ENCODE measurements at regions not wholly inside any gene's neighbourhood (a gene's known extent, or its start where the extent isn't known, plus 50 kb on each side); places are given as distances from the start of the nearest gene placed in this dataset.

DNA sequence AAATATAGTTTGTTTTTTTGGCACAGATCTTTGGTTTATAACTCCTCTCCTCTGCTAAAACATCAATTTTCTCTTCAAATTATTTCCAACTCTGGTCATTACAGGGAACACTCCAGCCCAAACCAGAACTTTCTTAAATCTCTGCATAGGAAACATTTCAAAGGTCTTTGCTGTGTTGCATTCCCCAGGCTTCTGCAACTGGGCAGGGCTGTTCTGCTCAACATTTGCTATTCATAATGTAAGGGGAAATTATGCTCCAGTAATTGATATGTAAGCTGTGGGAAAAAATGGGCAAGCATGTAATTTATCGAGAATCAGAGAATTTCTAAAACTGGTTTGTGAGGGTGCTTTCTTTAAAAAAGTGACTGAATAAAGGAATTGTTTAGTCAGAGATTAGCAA, 410.4 kb downstream of the TUSC7 start (continued):
- TF ChIP-seq MAZ (CRISPR knock-in tag; conservative IDR thresholded peaks at IDR 0.05 in 1 of 2, IDR thresholded peaks at IDR 0.05 in 1 of 2) (no peak), ERF (CRISPR knock-in tag; IDR thresholded peaks at IDR 0.05) (no peak)

GRCh38 chr3:117122609-117123008, 413.0 kb downstream of the TUSC7 start:
- TF ChIP-seq ZNF696 (CRISPR knock-in tag; conservative IDR thresholded peaks at IDR 0.05), result no peak
- peak; percentile 21; the same call in 1 of the 2 replicates for TF ChIP-seq ZNF316 (IDR thresholded peaks at IDR 0.05)
- POLR2A ChIA-PET, result no interaction called here
- no peaks in the 10 kb centered on the region for H3K4me1 ChIP-seq (replicated peaks in 1 of 2; ENCODE audit: control insufficient read depth in 2 of 2, insufficient read depth in 2 of 2, low read length in 2 of 2)
- no peaks in the 10 kb centered on the region for H3K79me2 ChIP-seq (ENCODE audit: control insufficient read depth, insufficient read depth, low read length)
- no peak for FAIRE-seq
- no peaks in the 10 kb centered on the region for H3K9me1 ChIP-seq (ENCODE audit: control insufficient read depth, insufficient read depth, low read length)
- no peak overlapping the region for H3K9ac ChIP-seq (ENCODE audit: insufficient read depth in 1 of 2, low read depth in 2 of 2, low read length in 2 of 2)
- no peak for ATAC-seq
- H2AFZ ChIP-seq (ENCODE audit: low read depth, low read length), result no peak overlapping the region
- in situ Hi-C loops (cut with MboI), result no loop called here
- no peak overlapping the region for H3K4me2 ChIP-seq (ENCODE audit: insufficient read depth, low read length)
- CTCF ChIA-PET (ENCODE audit: low intra/inter-chr PET ratio), result no interaction called here
- no peak for DNase-seq (ENCODE audit: extremely low read depth in 1 of 4, low spot score in 3 of 4)
- 0% methylated on average over 1 of the region's 1 CpG for WGBS (ENCODE audit: insufficient coverage, low coverage, missing lambda C conversion rate)
- no peaks in the 10 kb centered on the region for H3K27me3 ChIP-seq (ENCODE audit: control insufficient read depth in 2 of 2, insufficient read depth in 2 of 2, low read length in 2 of 2)
- intact Hi-C loops (cut with micrococcal nuclease), result no loop called here
- no peaks in the 10 kb centered on the region for H4K20me1 ChIP-seq (replicated peaks; ENCODE audit: control insufficient read depth, insufficient read depth, low read length)
- no peak overlapping the region for H3K4me3 ChIP-seq
- H3K27ac ChIP-seq (ENCODE audit: extremely low read depth, low read depth, low read length), result no peak overlapping the region
- no TSS peak for BruUV-seq (replicated peaks)
- H3K9me3 ChIP-seq (replicated peaks; ENCODE audit: control insufficient read depth, insufficient read depth, low read depth, low read length), result no peaks in the 10 kb centered on the region
- no peaks in the 10 kb centered on the region for H3K36me3 ChIP-seq (ENCODE audit: control insufficient read depth, insufficient read depth, low read length)

DNA sequence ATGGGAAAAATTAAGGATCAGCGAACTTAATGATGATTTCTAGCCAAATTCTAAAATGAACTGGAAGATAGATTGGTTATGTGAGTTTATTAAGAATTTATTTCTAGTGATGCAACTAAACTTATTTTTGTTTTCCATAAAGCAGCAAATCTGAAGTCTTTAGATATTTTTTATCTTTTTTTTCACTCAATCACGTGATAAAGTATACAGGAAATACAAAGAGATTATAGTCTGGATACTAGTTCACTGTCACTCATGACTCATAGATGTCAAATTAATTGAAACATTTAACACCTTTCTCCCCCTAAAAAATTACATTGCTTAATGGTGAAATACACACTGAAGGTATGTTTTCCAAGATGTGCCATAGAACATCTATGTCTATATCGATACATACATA, 416.9 kb downstream of the TUSC7 start:
- ATAC-seq (no peak), FAIRE-seq (no peak), DNase-seq (ENCODE audit: extremely low read depth in 1 of 4, low spot score in 3 of 4) (no peak)
- no peak overlapping the region for H2AFZ ChIP-seq (ENCODE audit: low read depth, low read length)
- TF ChIP-seq TBP (optimal IDR thresholded peaks at IDR 0.05; ENCODE audit: low read depth, low read length) (no peak), KLF10 (CRISPR knock-in tag; IDR thresholded peaks at IDR 0.05) (no peak), ZNF644 (tag; IDR thresholded peaks at IDR 0.05; ENCODE audit: low read depth) (no peak), HDAC2 (IDR thresholded peaks at IDR 0.05) (no peak), CREB1 (IDR thresholded peaks at IDR 0.05) (no peak), CREB1 (CRISPR knock-in tag; IDR thresholded peaks at IDR 0.05) (no peak), DNMT1 (IDR thresholded peaks at IDR 0.05) (no peak), TFE3 (CRISPR knock-in tag; IDR thresholded peaks at IDR 0.05) (peak; percentile 61)
- TF ChIP-seq, protein P1, sequence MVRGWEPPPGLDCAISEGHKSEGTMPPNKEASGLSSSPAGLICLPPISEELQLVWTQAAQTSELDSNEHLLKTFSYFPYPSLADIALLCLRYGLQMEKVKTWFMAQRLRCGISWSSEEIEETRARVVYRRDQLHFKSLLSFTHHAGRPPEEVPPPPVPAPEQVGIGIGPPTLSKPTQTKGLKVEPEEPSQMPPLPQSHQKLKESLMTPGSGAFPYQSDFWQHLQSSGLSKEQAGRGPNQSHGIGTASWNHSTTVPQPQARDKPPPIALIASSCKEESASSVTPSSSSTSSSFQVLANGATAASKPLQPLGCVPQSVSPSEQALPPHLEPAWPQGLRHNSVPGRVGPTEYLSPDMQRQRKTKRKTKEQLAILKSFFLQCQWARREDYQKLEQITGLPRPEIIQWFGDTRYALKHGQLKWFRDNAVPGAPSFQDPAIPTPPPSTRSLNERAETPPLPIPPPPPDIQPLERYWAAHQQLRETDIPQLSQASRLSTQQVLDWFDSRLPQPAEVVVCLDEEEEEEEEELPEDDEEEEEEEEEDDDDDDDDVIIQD (CRISPR knock-in tag; IDR thresholded peaks at IDR 0.05), result no peak
- in situ Hi-C loops (cut with MboI) (no loop called here), intact Hi-C loops (cut with micrococcal nuclease) (no loop called here)
- 3% methylated on average over 3 of the region's 3 CpGs for WGBS (ENCODE audit: insufficient coverage, low coverage, missing lambda C conversion rate)
- H3K79me2 ChIP-seq (ENCODE audit: control insufficient read depth, insufficient read depth, low read length), result no peaks in the 10 kb centered on the region
- no peaks in the 10 kb centered on the region for H3K36me3 ChIP-seq (ENCODE audit: control insufficient read depth, insufficient read depth, low read length)
- POLR2A ChIA-PET, result no interaction called here
- H3K4me2 ChIP-seq (ENCODE audit: insufficient read depth, low read length), result no peak overlapping the region
- no peak overlapping the region for H3K9ac ChIP-seq (ENCODE audit: insufficient read depth in 1 of 2, low read depth in 2 of 2, low read length in 2 of 2)
- CTCF ChIA-PET (ENCODE audit: low intra/inter-chr PET ratio), result no interaction called here
- no peaks in the 10 kb centered on the region for H3K9me1 ChIP-seq (ENCODE audit: control insufficient read depth, insufficient read depth, low read length)
- no peaks in the 10 kb centered on the region for H3K27me3 ChIP-seq (ENCODE audit: control insufficient read depth in 2 of 2, insufficient read depth in 2 of 2, low read length in 2 of 2)
- no peaks in the 10 kb centered on the region for H4K20me1 ChIP-seq (replicated peaks; ENCODE audit: control insufficient read depth, insufficient read depth, low read length)
- BruUV-seq (replicated peaks), result no TSS peak
- no peaks in the 10 kb centered on the region for H3K9me3 ChIP-seq (replicated peaks; ENCODE audit: control insufficient read depth, insufficient read depth, low read depth, low read length)
- no peaks in the 10 kb centered on the region for H3K4me1 ChIP-seq (replicated peaks in 1 of 2; ENCODE audit: control insufficient read depth in 2 of 2, insufficient read depth in 2 of 2, low read length in 2 of 2)
- no peak overlapping the region for H3K4me3 ChIP-seq
- no peak overlapping the region for H3K27ac ChIP-seq (ENCODE audit: extremely low read depth, low read depth, low read length)

All from K562 (cell line).